ENCODE measurements at regions not wholly inside any gene's neighbourhood (a gene's known extent, or its start where the extent isn't known, plus 50 kb on each side); places are given as distances from the start of the nearest gene placed in this dataset.

GRCh38 chr3:72625602-72626337, 222.5 kb downstream of the SHQ1 start:
- H2AFZ ChIP-seq (ENCODE audit: low read depth, low read length) = no peak overlapping the region

GRCh38 chr3:72624656-72625055, 223.6 kb downstream of the SHQ1 start:
- peaks cover 2% of the 10 kb centered on the region for H3K4me1 Mint-ChIP-seq (ENCODE audit: low read depth, unreplicated experiment)
- H3K36me3 Mint-ChIP-seq (ENCODE audit: low read depth, unreplicated experiment) = no peaks in the 10 kb centered on the region
- H3K4me3 ChIP-seq (ENCODE audit: insufficient read depth, low read depth, low read length) = no peak overlapping the region
- TF ChIP-seq EZH2 (IDR thresholded peaks at IDR 0.05; ENCODE audit: insufficient read depth, low read length) (no peak), CTCF (IDR thresholded peaks at IDR 0.05; ENCODE audit: insufficient read depth, low read depth, low read length) (no peak)
- no peak for DNase-seq (ENCODE audit: low read depth)
- no peaks in the 10 kb centered on the region for H3K27me3 ChIP-seq (ENCODE audit: insufficient read depth, low read length)
- no peaks in the 10 kb centered on the region for H3K36me3 ChIP-seq (ENCODE audit: insufficient read depth, low read length)
- FAIRE-seq = no peak
- H3K27ac Mint-ChIP-seq (ENCODE audit: unreplicated experiment) = no peak overlapping the region
- H3K27me3 Mint-ChIP-seq (ENCODE audit: low read depth, unreplicated experiment) = peaks cover 13% of the 10 kb centered on the region
- H3K4me1 ChIP-seq (ENCODE audit: insufficient read depth, low read length) = no peaks in the 10 kb centered on the region
- H3K4me2 ChIP-seq (ENCODE audit: low read length) = no peak overlapping the region
- H4K20me1 ChIP-seq (ENCODE audit: insufficient read depth, low read length) = no peaks in the 10 kb centered on the region
- no peaks in the 10 kb centered on the region for H3K79me2 ChIP-seq (ENCODE audit: insufficient read depth, low read length)
- no peaks in the 10 kb centered on the region for H3K9me3 Mint-ChIP-seq (ENCODE audit: unreplicated experiment)
- H3K4me3 Mint-ChIP-seq (ENCODE audit: unreplicated experiment) = no peak overlapping the region
- H3K27ac ChIP-seq (ENCODE audit: low read depth, low read length) = no peak overlapping the region
- H3K9ac ChIP-seq (ENCODE audit: low read length) = no peak overlapping the region
- no peaks in the 10 kb centered on the region for H3K9me3 ChIP-seq (ENCODE audit: insufficient read depth, low read depth, low read length)
- no peak overlapping the region for H2AFZ ChIP-seq (ENCODE audit: low read depth, low read length)

More at GRCh38 chr3:72625602-72626337, 222.5 kb downstream of the SHQ1 start:
- Histone ChIP-seq H3K27ac (ENCODE audit: low read depth, low read length) (no peak overlapping the region), H3K4me3 (ENCODE audit: insufficient read depth, low read depth, low read length) (no peak overlapping the region), H3K9ac (ENCODE audit: low read length) (no peak overlapping the region), H3K36me3 (ENCODE audit: insufficient read depth, low read length) (no peaks in the 10 kb centered on the region), H4K20me1 (ENCODE audit: insufficient read depth, low read length) (no peaks in the 10 kb centered on the region), H3K79me2 (ENCODE audit: insufficient read depth, low read length) (no peaks in the 10 kb centered on the region), H3K4me2 (ENCODE audit: low read length) (no peak overlapping the region), H3K9me3 (ENCODE audit: insufficient read depth, low read depth, low read length) (no peaks in the 10 kb centered on the region), H3K4me1 (ENCODE audit: insufficient read depth, low read length) (no peaks in the 10 kb centered on the region), H3K27me3 (ENCODE audit: insufficient read depth, low read length) (no peaks in the 10 kb centered on the region)
- Mint-ChIP-seq H3K27ac (ENCODE audit: unreplicated experiment) (no peak overlapping the region), H3K4me1 (ENCODE audit: low read depth, unreplicated experiment) (peaks cover 2% of the 10 kb centered on the region), H3K27me3 (ENCODE audit: low read depth, unreplicated experiment) (peaks cover 16% of the 10 kb centered on the region), H3K9me3 (ENCODE audit: unreplicated experiment) (no peaks in the 10 kb centered on the region), H3K36me3 (ENCODE audit: low read depth, unreplicated experiment) (no peaks in the 10 kb centered on the region), H3K4me3 (ENCODE audit: unreplicated experiment) (no peak overlapping the region)
- DNase-seq (ENCODE audit: low read depth) (peak; percentile 22), FAIRE-seq (no peak)
- no peak for TF ChIP-seq EZH2 (IDR thresholded peaks at IDR 0.05; ENCODE audit: insufficient read depth, low read length)
- no peak for TF ChIP-seq CTCF (IDR thresholded peaks at IDR 0.05; ENCODE audit: insufficient read depth, low read depth, low read length)

GRCh38 chr3:72618739-72619138, 229.5 kb downstream of the SHQ1 start:
- H3K4me3 ChIP-seq (ENCODE audit: insufficient read depth, low read depth, low read length) = no peak overlapping the region
- Mint-ChIP-seq H3K27ac (ENCODE audit: unreplicated experiment) (no peak overlapping the region), H3K4me3 (ENCODE audit: unreplicated experiment) (no peak overlapping the region), H3K27me3 (ENCODE audit: low read depth, unreplicated experiment) (peaks cover 12% of the 10 kb centered on the region), H3K9me3 (ENCODE audit: unreplicated experiment) (peaks cover 9% of the 10 kb centered on the region), H3K4me1 (ENCODE audit: low read depth, unreplicated experiment) (peaks cover 2% of the 10 kb centered on the region), H3K36me3 (ENCODE audit: low read depth, unreplicated experiment) (no peaks in the 10 kb centered on the region)
- no peaks in the 10 kb centered on the region for H3K9me3 ChIP-seq (ENCODE audit: insufficient read depth, low read depth, low read length)
- no peaks in the 10 kb centered on the region for H4K20me1 ChIP-seq (ENCODE audit: insufficient read depth, low read length)
- H3K4me1 ChIP-seq (ENCODE audit: insufficient read depth, low read length) = no peaks in the 10 kb centered on the region
- H3K27me3 ChIP-seq (ENCODE audit: insufficient read depth, low read length) = peaks cover 13% of the 10 kb centered on the region
- no peaks in the 10 kb centered on the region for H3K36me3 ChIP-seq (ENCODE audit: insufficient read depth, low read length)
- DNase-seq (ENCODE audit: low read depth) (no peak), FAIRE-seq (no peak)
- TF ChIP-seq EZH2 (IDR thresholded peaks at IDR 0.05; ENCODE audit: insufficient read depth, low read length) (no peak), CTCF (IDR thresholded peaks at IDR 0.05; ENCODE audit: insufficient read depth, low read depth, low read length) (no peak)
- H3K4me2 ChIP-seq (ENCODE audit: low read length) = no peak overlapping the region
- H3K27ac ChIP-seq (ENCODE audit: low read depth, low read length) = no peak overlapping the region
- no peak overlapping the region for H3K9ac ChIP-seq (ENCODE audit: low read length)
- no peaks in the 10 kb centered on the region for H3K79me2 ChIP-seq (ENCODE audit: insufficient read depth, low read length)
- no peak overlapping the region for H2AFZ ChIP-seq (ENCODE audit: low read depth, low read length)

Data from astrocyte (in vitro differentiated cells and primary cell).